SK-N-SH (cell line): ENCODE measurements at regions not wholly inside any gene's neighbourhood (a gene's known extent, or its start where the extent isn't known, plus 50 kb on each side); places are given as distances from the start of the nearest gene placed in this dataset.

ENCODE experiments used
- CHD2 ChIP-seq: fragments of 150-350 bp; IDR thresholded peaks from 2 replicates; pipeline ENCODE4 v1.6.1; 2018; ENCODE audit warnings: low read length; ENCODE audit not compliant: partially characterized antibody
- EP300 ChIP-seq, 2 experiments: IDR thresholded peaks; 2 replicates each; pipeline versions ENCODE4 v1.4.0 to v1.6.1; 2012; ENCODE audit warnings: borderline replicate concordance in 1 of 2, low read depth in 1 of 2, low read length in 1 of 2
- POLR2AphosphoS5 ChIP-seq: IDR thresholded peaks from 2 replicates; pipeline ENCODE4 v1.6.1; 2012; ENCODE audit warnings: low read depth, low read length
- RAD21 ChIP-seq: IDR thresholded peaks from 2 replicates; pipeline ENCODE4 v1.6.1; 2012; ENCODE audit warnings: mild to moderate bottlenecking, low read length
- RCOR1 ChIP-seq: fragments of 150-350 bp; IDR thresholded peaks from 2 replicates; pipeline ENCODE4 v1.6.1; 2017; ENCODE audit warnings: antibody characterized with exemption, low read length
- TCF12 ChIP-seq: IDR thresholded peaks from 2 replicates; pipeline ENCODE4 v1.4.0; 2012
- YY1 ChIP-seq: IDR thresholded peaks from 2 replicates; pipeline ENCODE4 v1.4.0; 2012; ENCODE audit warnings: low read depth, mild to moderate bottlenecking
- TF ChIP-seq, protein P1 (sequence below): fragments of 200-600 bp; sonication (generic); IDR thresholded peaks from 2 replicates; pipeline ENCODE4 v1.6.1; 2017; ENCODE audit warnings: antibody characterized with exemption, mild to moderate bottlenecking, moderate library complexity
- TF ChIP-seq, protein P2 (sequence below): IDR thresholded peaks from 2 replicates; pipeline ENCODE4 v1.4.0; 2012; ENCODE audit warnings: low read depth, borderline replicate concordance

DNA sequence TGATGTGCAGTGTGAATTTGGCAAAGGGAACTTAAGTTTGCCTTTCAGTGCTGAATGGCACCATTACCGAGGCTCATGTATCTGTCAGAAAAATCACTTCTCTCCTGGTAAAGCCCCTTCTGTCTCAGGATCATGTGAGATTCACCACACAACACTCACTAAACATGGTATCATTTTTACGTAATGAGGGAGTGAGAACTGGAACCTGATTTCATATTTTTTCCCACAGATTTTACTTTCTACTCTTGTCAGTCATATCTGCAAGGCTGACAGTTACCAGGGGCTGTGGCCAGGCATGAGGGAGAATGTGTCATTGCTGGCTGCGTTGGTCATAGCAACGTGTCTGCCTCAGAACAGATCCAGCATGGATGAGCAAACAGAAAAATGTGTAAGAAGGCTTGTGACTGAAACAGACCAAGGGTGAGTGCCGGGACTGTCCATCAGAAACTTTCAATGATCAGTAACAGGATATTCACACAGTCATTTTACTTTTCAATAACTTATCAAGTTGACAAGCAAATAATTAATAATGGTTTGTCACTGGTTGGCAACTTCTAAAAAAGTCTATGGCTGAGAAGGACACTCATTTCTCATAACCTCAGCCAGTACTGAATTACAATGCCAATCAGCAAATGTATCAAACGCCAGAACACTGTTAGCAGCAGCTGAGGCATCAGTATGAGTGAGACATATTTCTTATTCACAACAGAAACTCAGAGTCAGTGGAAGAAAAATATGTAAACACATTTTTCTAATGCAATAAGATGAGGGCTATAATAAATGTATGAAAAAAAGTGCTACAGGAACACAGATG lies 100.5 kb downstream of the CDC42EP3 start:
- TF ChIP-seq POLR2AphosphoS5: peak; percentile 26; the same call in 1 of the 2 replicates
- peak; percentile 40; the same call in 1 of the 2 replicates for TF ChIP-seq YY1
- TF ChIP-seq, protein P1, sequence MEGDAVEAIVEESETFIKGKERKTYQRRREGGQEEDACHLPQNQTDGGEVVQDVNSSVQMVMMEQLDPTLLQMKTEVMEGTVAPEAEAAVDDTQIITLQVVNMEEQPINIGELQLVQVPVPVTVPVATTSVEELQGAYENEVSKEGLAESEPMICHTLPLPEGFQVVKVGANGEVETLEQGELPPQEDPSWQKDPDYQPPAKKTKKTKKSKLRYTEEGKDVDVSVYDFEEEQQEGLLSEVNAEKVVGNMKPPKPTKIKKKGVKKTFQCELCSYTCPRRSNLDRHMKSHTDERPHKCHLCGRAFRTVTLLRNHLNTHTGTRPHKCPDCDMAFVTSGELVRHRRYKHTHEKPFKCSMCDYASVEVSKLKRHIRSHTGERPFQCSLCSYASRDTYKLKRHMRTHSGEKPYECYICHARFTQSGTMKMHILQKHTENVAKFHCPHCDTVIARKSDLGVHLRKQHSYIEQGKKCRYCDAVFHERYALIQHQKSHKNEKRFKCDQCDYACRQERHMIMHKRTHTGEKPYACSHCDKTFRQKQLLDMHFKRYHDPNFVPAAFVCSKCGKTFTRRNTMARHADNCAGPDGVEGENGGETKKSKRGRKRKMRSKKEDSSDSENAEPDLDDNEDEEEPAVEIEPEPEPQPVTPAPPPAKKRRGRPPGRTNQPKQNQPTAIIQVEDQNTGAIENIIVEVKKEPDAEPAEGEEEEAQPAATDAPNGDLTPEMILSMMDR: no peak
- peak; percentile 9 to 65; a peak in 1 of 4 replicates for TF ChIP-seq EP300 (IDR thresholded peaks at IDR 0.05; ENCODE audit: borderline replicate concordance in 1 of 2, low read depth in 1 of 2, low read length in 1 of 2)
- peak; percentile 94 for TF ChIP-seq TCF12
- no peak for TF ChIP-seq RCOR1
- TF ChIP-seq CHD2: no peak
- TF ChIP-seq RAD21: peak; percentile 14; the same call in 1 of the 2 replicates
- TF ChIP-seq, protein P2, sequence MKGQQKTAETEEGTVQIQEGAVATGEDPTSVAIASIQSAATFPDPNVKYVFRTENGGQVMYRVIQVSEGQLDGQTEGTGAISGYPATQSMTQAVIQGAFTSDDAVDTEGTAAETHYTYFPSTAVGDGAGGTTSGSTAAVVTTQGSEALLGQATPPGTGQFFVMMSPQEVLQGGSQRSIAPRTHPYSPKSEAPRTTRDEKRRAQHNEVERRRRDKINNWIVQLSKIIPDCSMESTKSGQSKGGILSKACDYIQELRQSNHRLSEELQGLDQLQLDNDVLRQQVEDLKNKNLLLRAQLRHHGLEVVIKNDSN: no peak
